H1 (cell line): ENCODE measurements at regions not wholly inside any gene's neighbourhood (a gene's known extent, or its start where the extent isn't known, plus 50 kb on each side); places are given as distances from the start of the nearest gene placed in this dataset.

Source experiments
- CTCF ChIA-PET: fragments of 300-600 bp; sonication (Branson Sonifier 250); formaldehyde crosslinking; loops from one replicate; lab custom pipeline; 2021; ENCODE audit not compliant: partially characterized antibody; lab: Charles Lee
- POLR2A ChIA-PET: fragments of 300-600 bp; sonication (Branson Sonifier 250); formaldehyde crosslinking; loops from one replicate; lab custom pipeline; 2021; ENCODE audit warnings: inconsistent platforms; ENCODE audit not compliant: partially characterized antibody; lab: Charles Lee
- DNase-seq, 2 experiments: peaks; one replicate each; pipeline versions ENCODE4 v3.0.0 to v3.0.0-alpha.2; 2010 to 2022; ENCODE audit warnings: low spot score in 2 of 2, low read depth in 1 of 2, mixed read lengths in 1 of 2
- FAIRE-seq: peaks from 2 replicates; lab custom pipeline; 2011; peaks lifted over from hg19 to GRCh38; lab: Jason Lieb, UNC
- H2AFZ ChIP-seq: 2 replicates; pipeline ENCODE4 v1.8.1; 2012; ENCODE audit warnings: low read length, inconsistent platforms
- H2AK5ac ChIP-seq: 2 replicates; pipeline ENCODE4 v1.6.1; 2013; ENCODE audit warnings: low read depth, low read length
- H2BK120ac ChIP-seq: replicated peaks from 2 replicates; pipeline ENCODE3; 2013; ENCODE audit warnings: low read depth, low read length, inconsistent platforms
- H2BK12ac ChIP-seq: 2 replicates; pipeline ENCODE4 v1.6.1; 2013; ENCODE audit warnings: low read depth, low read length
- H2BK15ac ChIP-seq: 2 replicates; pipeline ENCODE4 v1.6.1; 2013; ENCODE audit warnings: low read length
- H2BK20ac ChIP-seq: 2 replicates; pipeline ENCODE4 v1.6.1; 2013; ENCODE audit warnings: low read length
- H2BK5ac ChIP-seq: 2 replicates; pipeline ENCODE4 v1.6.1; 2013; ENCODE audit warnings: low read depth, low read length
- H3K14ac ChIP-seq: 2 replicates; pipeline ENCODE4 v1.6.1; 2013; ENCODE audit warnings: inconsistent platforms; ENCODE audit not compliant: insufficient read length
- H3K18ac ChIP-seq: 2 replicates; pipeline ENCODE4 v1.6.1; 2013; ENCODE audit warnings: low read length; ENCODE audit errors: extremely low read depth
- H3K23ac ChIP-seq: 2 replicates; pipeline ENCODE4 v1.6.1; 2013; ENCODE audit warnings: inconsistent platforms; ENCODE audit not compliant: insufficient read length
- H3K23me2 ChIP-seq: 2 replicates; pipeline ENCODE4 v1.6.1; 2013; ENCODE audit warnings: low read depth, low read length
- H3K27ac ChIP-seq: 2 replicates; pipeline ENCODE4 v1.6.1; 2011; ENCODE audit warnings: low read depth, low read length, inconsistent platforms
- H3K27me3 ChIP-seq, 4 experiments: replicated peaks in 1 of 4; 1 replicate in 1 of 4; 2 replicates in 3 of 4; pipeline versions ENCODE4 v1.6.1 to v1.8.1; 2011 to 2013; ENCODE audit warnings: low read length in 3 of 4, mild to moderate bottlenecking in 3 of 4, inconsistent platforms in 2 of 4, mixed read lengths in 2 of 4, moderate library complexity in 1 of 4; ENCODE audit not compliant: control insufficient read depth in 3 of 4, insufficient read depth in 3 of 4; ENCODE audit errors: extremely low read depth in 1 of 4
- H3K36me3 ChIP-seq, 4 experiments: 2 replicates each; pipeline versions ENCODE4 v1.6.1 to v1.8.1; 2011 to 2013; ENCODE audit warnings: mild to moderate bottlenecking in 4 of 4, low read length in 3 of 4, moderate library complexity in 2 of 4, control low read depth in 1 of 4, inconsistent platforms in 1 of 4; ENCODE audit not compliant: insufficient read depth in 4 of 4, control insufficient read depth in 2 of 4
- H3K4ac ChIP-seq: replicated peaks from 2 replicates; pipeline ENCODE3; 2013; ENCODE audit warnings: low read length, low read depth, mixed read lengths, inconsistent platforms; ENCODE audit not compliant: insufficient read length
- H3K4me1 ChIP-seq, 4 experiments: replicated peaks in 1 of 4; 1 replicate in 1 of 4; 2 replicates in 3 of 4; pipeline versions ENCODE4 v1.6.1 to v1.8.1; 2011 to 2013; ENCODE audit warnings: low read length in 3 of 4, inconsistent platforms in 2 of 4, mixed read lengths in 1 of 4; ENCODE audit not compliant: insufficient read depth in 4 of 4, control insufficient read depth in 3 of 4
- H3K4me2 ChIP-seq, 2 experiments: 2 replicates each; pipeline versions ENCODE4 v1.6.1 to v1.8.1; 2011 to 2013; ENCODE audit warnings: low read depth in 2 of 2, low read length in 2 of 2, control low read depth in 1 of 2, inconsistent platforms in 1 of 2, mild to moderate bottlenecking in 1 of 2; ENCODE audit not compliant: insufficient read depth in 1 of 2
- H3K4me3 ChIP-seq, 4 experiments: fragments of 200-600, 300-600 bp in 1 of 4; sonication (generic), shearing (Covaris generic), sonication (Bioruptor Twin) in 1 of 4; 2 replicates each; pipeline versions ENCODE4 v1.5.1 to v1.8.1; 2011 to 2016; ENCODE audit warnings: low read length in 4 of 4, low read depth in 3 of 4, control low read depth in 2 of 4, inconsistent platforms in 2 of 4, mild to moderate bottlenecking in 2 of 4, mixed read lengths in 1 of 4, moderate library complexity in 1 of 4; ENCODE audit not compliant: insufficient read depth in 2 of 4; ENCODE audit errors: extremely low read depth in 1 of 4
- H3K56ac ChIP-seq: replicated peaks from 2 replicates; pipeline ENCODE3; 2013; ENCODE audit warnings: low read depth, mild to moderate bottlenecking, mixed read lengths, low read length, inconsistent platforms; ENCODE audit not compliant: insufficient read length
- H3K79me1 ChIP-seq: 2 replicates; pipeline ENCODE4 v1.6.1; 2013; ENCODE audit warnings: low read depth, low read length, control low read depth
- H3K79me2 ChIP-seq, 2 experiments: 2 replicates each; pipeline versions ENCODE4 v1.6.1 to v1.8.1; 2012 to 2013; ENCODE audit warnings: low read length in 2 of 2, mild to moderate bottlenecking in 2 of 2, inconsistent platforms in 1 of 2; ENCODE audit not compliant: insufficient read depth in 2 of 2, control insufficient read depth in 1 of 2
- H3K9ac ChIP-seq, 4 experiments: replicated peaks in 1 of 4; 1 replicate in 1 of 4; 2 replicates in 3 of 4; pipeline versions ENCODE4 v1.6.1 to v1.8.1; 2011 to 2013; ENCODE audit warnings: low read depth in 3 of 4, low read length in 3 of 4, control low read depth in 2 of 4, mild to moderate bottlenecking in 2 of 4, moderate library complexity in 2 of 4, inconsistent platforms in 1 of 4; ENCODE audit errors: extremely low read depth in 1 of 4
- H3K9me3 ChIP-seq, 2 experiments: 2 replicates each; pipeline versions ENCODE4 v1.6.1 to v1.8.1; 2012 to 2013; ENCODE audit warnings: mild to moderate bottlenecking in 2 of 2, moderate library complexity in 2 of 2, control low read depth in 1 of 2, inconsistent platforms in 1 of 2, low read depth in 1 of 2, low read length in 1 of 2, mixed read lengths in 1 of 2; ENCODE audit not compliant: insufficient read depth in 2 of 2
- H4K20me1 ChIP-seq, 2 experiments: replicated peaks in 1 of 2; 2 replicates each; pipeline versions ENCODE3 to v1.8.1; 2011 to 2013; ENCODE audit warnings: inconsistent platforms in 2 of 2, low read length in 2 of 2, mild to moderate bottlenecking in 1 of 2; ENCODE audit not compliant: insufficient read depth in 2 of 2, control insufficient read depth in 1 of 2
- H4K5ac ChIP-seq: 2 replicates; pipeline ENCODE4 v1.6.1; 2013; ENCODE audit warnings: low read length, low read depth, mixed read lengths, inconsistent platforms; ENCODE audit not compliant: insufficient read length
- H4K8ac ChIP-seq: 2 replicates; pipeline ENCODE4 v1.8.0; 2013; ENCODE audit warnings: mild to moderate bottlenecking, moderate library complexity, low read length, inconsistent platforms; ENCODE audit not compliant: insufficient read depth; ENCODE audit errors: extremely low read depth
- H4K91ac ChIP-seq: replicated peaks from 2 replicates; pipeline ENCODE3; 2013; ENCODE audit warnings: low read length, mixed read lengths, inconsistent platforms; ENCODE audit not compliant: insufficient read length
- CBX5 ChIP-seq: fragments of 300-800, 300-1000 bp; sonication (generic); IDR thresholded peaks from 2 replicates; pipeline ENCODE4 v1.7.1; 2016; ENCODE audit warnings: antibody characterized with exemption, low read length, low read depth
- CEBPB ChIP-seq: IDR thresholded peaks from 2 replicates; pipeline ENCODE4 v1.6.1; 2012; ENCODE audit warnings: low read depth, low read length
- CTBP2 ChIP-seq: IDR thresholded peaks from 2 replicates; pipeline ENCODE4 v1.7.0; 2011; ENCODE audit warnings: borderline replicate concordance, mild to moderate bottlenecking, moderate library complexity, mixed read lengths, low read length; ENCODE audit not compliant: insufficient read depth, insufficient read length
- EGR1 ChIP-seq: IDR thresholded peaks from 2 replicates; pipeline ENCODE4 v1.6.1; 2011; ENCODE audit warnings: low read depth, low read length, borderline replicate concordance
- GABPA ChIP-seq: IDR thresholded peaks from 2 replicates; pipeline ENCODE4 v1.6.1; 2011; ENCODE audit warnings: mild to moderate bottlenecking, low read length, moderate library complexity, borderline replicate concordance; ENCODE audit not compliant: insufficient read depth
- HDAC2 ChIP-seq, 2 experiments: fragments of 300-600 bp in 1 of 2; sonication (generic) in 1 of 2; IDR thresholded peaks; 2 replicates each; pipeline ENCODE4 v1.6.1; 2011 to 2012; ENCODE audit warnings: low read depth in 2 of 2, low read length in 2 of 2, mild to moderate bottlenecking in 2 of 2, moderate library complexity in 2 of 2, borderline replicate concordance in 1 of 2, inconsistent platforms in 1 of 2
- JUND ChIP-seq: IDR thresholded peaks from 2 replicates; pipeline ENCODE4 v1.6.1; 2011; ENCODE audit warnings: mild to moderate bottlenecking, improper control_type of control experiment, low read length
- PHF8 ChIP-seq: fragments of 200-600 bp; sonication (generic); conservative IDR thresholded peaks from 2 replicates; pipeline ENCODE4 v1.7.1; 2012; ENCODE audit warnings: low read depth, mild to moderate bottlenecking, inconsistent platforms, low read length, moderate library complexity
- SP2 ChIP-seq: IDR thresholded peaks from 2 replicates; pipeline ENCODE4 v1.6.1; 2012; ENCODE audit warnings: mild to moderate bottlenecking, low read length, inconsistent platforms
- SP4 ChIP-seq: IDR thresholded peaks from 2 replicates; pipeline ENCODE4 v1.6.1; 2012; ENCODE audit warnings: low read length, inconsistent platforms
- SRF ChIP-seq: IDR thresholded peaks from 2 replicates; pipeline ENCODE4 v1.6.1; 2011; ENCODE audit warnings: mild to moderate bottlenecking, low read depth, low read length, moderate library complexity
- ZNF274 ChIP-seq: IDR thresholded peaks from 2 replicates; pipeline ENCODE4 v1.7.0; 2012; ENCODE audit warnings: low read length, borderline replicate concordance; ENCODE audit errors: extremely low read depth
- WGBS, 2 experiments: shearing (Covaris generic) in 1 of 2; methylation state at CpG; one replicate each; pipeline versions ENCODE4 v1.1.6 to v1.1.7; 2013 to 2015; ENCODE audit warnings: low lambda C conversion rate in 2 of 2, mixed read lengths in 2 of 2, inconsistent platforms in 1 of 2, low coverage in 1 of 2, missing lambda C conversion rate in 1 of 2; ENCODE audit not compliant: insufficient replicate concordance in 2 of 2, insufficient coverage in 1 of 2, insufficient read length in 1 of 2; ENCODE audit errors: extremely low coverage in 1 of 2, missing lambda C conversion rate in 1 of 2; 5-methylcytosine and 5-hydroxymethylcytosine counted together
- TF ChIP-seq, protein P1 (sequence below): IDR thresholded peaks from 2 replicates; pipeline ENCODE4 v1.6.1; 2012; ENCODE audit warnings: low read length, inconsistent platforms

DNA sequence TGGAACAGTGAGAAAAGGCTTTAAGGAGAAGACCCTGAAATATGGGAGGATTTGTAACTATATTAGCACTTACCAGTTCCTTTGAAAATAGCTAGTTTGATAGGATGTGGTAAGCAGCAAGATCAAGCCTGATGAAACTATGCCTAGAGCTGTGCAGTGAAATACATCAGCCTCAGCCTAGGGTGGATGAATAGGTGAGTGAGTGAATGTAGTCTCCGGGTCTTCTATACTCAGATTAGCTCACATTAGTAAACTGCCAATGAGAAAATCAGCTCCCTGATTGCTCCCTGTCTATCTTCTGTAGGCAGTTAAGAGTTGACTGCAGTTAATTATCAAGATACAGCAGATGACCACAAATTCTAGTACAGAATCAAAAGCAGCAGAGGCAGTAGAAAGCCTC is 89.6 kb downstream of the ELAPOR2 start:
- no peak overlapping the region for H2AK5ac ChIP-seq
- H3K79me2 ChIP-seq = peaks cover 3 to 80% of the 10 kb centered on the region in 2 experiments; a peak in 3 of 4 replicates
- H3K9me3 ChIP-seq = no peaks in the 10 kb centered on the region
- no peak overlapping the region for H3K4me2 ChIP-seq
- DNase-seq = no peak
- peaks cover 0 to 8% of the 10 kb centered on the region in 2 experiments for H4K20me1 ChIP-seq
- no peak overlapping the region for H4K5ac ChIP-seq
- no peak overlapping the region for H2BK5ac ChIP-seq
- ChIA-PET CTCF (interaction anchor here (0.9 to 1.1 kb wide), 3 partner anchors 22 to 44 kb away, joined by 3 read pairs; no protein-coding TSS in a partner anchor), POLR2A (no interaction called here)
- H3K18ac ChIP-seq = no peak overlapping the region
- H2BK15ac ChIP-seq = no peak overlapping the region
- no peak overlapping the region for H2AFZ ChIP-seq
- H3K36me3 ChIP-seq = no peaks in the 10 kb centered on the region
- H3K23me2 ChIP-seq = no peaks in the 10 kb centered on the region; the same call in 1 of the 2 replicates
- FAIRE-seq = no peak
- no peaks in the 10 kb centered on the region for H3K27me3 ChIP-seq
- no peak overlapping the region for H2BK12ac ChIP-seq
- H4K91ac ChIP-seq = no peak overlapping the region
- H3K4ac ChIP-seq = no peak overlapping the region
- H3K56ac ChIP-seq = no peak overlapping the region
- H3K9ac ChIP-seq = no peak overlapping the region
- no peak overlapping the region for H2BK20ac ChIP-seq
- H4K8ac ChIP-seq = no peak overlapping the region
- WGBS, 2 experiments = 94% methylated on average over 1 of the region's 1 CpG; no CpG with 5 or more reads in 1 of the 2 experiments
- peaks cover 2 to 15% (median 6%) of the 10 kb centered on the region in 4 experiments for H3K4me1 ChIP-seq
- TF ChIP-seq EGR1 = no peak
- TF ChIP-seq PHF8 = no peak
- TF ChIP-seq HDAC2 (IDR thresholded peaks at IDR 0.05; ENCODE audit: borderline replicate concordance in 1 of 2, low read depth in 2 of 2, low read length in 2 of 2) = no peak
- TF ChIP-seq GABPA = no peak
- no peak for TF ChIP-seq SRF
- TF ChIP-seq, protein P1, sequence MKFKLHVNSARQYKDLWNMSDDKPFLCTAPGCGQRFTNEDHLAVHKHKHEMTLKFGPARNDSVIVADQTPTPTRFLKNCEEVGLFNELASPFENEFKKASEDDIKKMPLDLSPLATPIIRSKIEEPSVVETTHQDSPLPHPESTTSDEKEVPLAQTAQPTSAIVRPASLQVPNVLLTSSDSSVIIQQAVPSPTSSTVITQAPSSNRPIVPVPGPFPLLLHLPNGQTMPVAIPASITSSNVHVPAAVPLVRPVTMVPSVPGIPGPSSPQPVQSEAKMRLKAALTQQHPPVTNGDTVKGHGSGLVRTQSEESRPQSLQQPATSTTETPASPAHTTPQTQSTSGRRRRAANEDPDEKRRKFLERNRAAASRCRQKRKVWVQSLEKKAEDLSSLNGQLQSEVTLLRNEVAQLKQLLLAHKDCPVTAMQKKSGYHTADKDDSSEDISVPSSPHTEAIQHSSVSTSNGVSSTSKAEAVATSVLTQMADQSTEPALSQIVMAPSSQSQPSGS = no peak
- TF ChIP-seq SP4 = no peak
- no peak for TF ChIP-seq CTBP2
- TF ChIP-seq SP2 = no peak
- no peak for TF ChIP-seq JUND
- no peak for TF ChIP-seq CBX5
- TF ChIP-seq ZNF274 = no peak
- no peak for TF ChIP-seq CEBPB
- H3K27ac ChIP-seq = no peak overlapping the region
- H3K4me3 ChIP-seq = no peak overlapping the region
- H2BK120ac ChIP-seq = no peak overlapping the region
- H3K79me1 ChIP-seq = peaks cover 6% of the 10 kb centered on the region; the same call in 1 of the 2 replicates
- H3K14ac ChIP-seq = no peak overlapping the region
- no peak overlapping the region for H3K23ac ChIP-seq
